ENCODE measurements at regions not wholly inside any gene's neighbourhood (a gene's known extent, or its start where the extent isn't known, plus 50 kb on each side); places are given as distances from the start of the nearest gene placed in this dataset.

DNA sequence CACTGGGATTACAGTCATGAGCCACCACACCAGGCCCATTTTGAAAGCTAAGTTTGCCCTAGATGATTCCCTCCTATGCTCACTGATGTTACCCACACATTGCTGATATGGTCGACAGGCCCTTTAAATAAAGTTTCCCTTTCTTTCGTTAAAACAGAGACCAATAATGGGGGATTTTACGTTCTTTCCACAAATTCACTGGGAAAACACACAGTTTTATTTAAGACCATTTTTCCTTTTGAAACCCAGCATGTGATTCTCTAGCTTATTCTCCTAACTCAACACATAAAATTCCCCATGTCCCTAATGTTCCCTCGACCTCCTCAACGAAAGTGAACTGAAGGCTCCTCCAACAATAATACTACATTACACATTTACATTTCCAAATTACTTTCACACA lies 223.2 kb downstream of the ANAPC1 start:
- TF ChIP-seq, protein P1, sequence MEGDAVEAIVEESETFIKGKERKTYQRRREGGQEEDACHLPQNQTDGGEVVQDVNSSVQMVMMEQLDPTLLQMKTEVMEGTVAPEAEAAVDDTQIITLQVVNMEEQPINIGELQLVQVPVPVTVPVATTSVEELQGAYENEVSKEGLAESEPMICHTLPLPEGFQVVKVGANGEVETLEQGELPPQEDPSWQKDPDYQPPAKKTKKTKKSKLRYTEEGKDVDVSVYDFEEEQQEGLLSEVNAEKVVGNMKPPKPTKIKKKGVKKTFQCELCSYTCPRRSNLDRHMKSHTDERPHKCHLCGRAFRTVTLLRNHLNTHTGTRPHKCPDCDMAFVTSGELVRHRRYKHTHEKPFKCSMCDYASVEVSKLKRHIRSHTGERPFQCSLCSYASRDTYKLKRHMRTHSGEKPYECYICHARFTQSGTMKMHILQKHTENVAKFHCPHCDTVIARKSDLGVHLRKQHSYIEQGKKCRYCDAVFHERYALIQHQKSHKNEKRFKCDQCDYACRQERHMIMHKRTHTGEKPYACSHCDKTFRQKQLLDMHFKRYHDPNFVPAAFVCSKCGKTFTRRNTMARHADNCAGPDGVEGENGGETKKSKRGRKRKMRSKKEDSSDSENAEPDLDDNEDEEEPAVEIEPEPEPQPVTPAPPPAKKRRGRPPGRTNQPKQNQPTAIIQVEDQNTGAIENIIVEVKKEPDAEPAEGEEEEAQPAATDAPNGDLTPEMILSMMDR (IDR thresholded peaks at IDR 0.05) = no peak
- TF ChIP-seq EP300 (IDR thresholded peaks at IDR 0.05) (no peak), POLR2A (IDR thresholded peaks at IDR 0.05) (no peak)

Data from gastroesophageal sphincter (tissue), 3 donors.